NCI-H526 treated with DMSO at 0.1 percent for 48 hours (cell line): ENCODE measurements at regions not wholly inside any gene's neighbourhood (a gene's known extent, or its start where the extent isn't known, plus 50 kb on each side); places are given as distances from the start of the nearest gene placed in this dataset.
A peak's percentile ranks its signal among the peaks of the same experiment; 100 is the strongest.

Experiments used
- DNase-seq: peaks from one replicate; lab custom pipeline; 2025; lab: John Stamatoyannopoulos, UW

GRCh38 chrX:40278340-40279090, 180.8 kb upstream of the BCOR start:
- DNase-seq: no peak

- no peak for DNase-seq
Observed at GRCh38 chrX:40277672-40278071, 179.9 kb upstream of the BCOR start.

DNA sequence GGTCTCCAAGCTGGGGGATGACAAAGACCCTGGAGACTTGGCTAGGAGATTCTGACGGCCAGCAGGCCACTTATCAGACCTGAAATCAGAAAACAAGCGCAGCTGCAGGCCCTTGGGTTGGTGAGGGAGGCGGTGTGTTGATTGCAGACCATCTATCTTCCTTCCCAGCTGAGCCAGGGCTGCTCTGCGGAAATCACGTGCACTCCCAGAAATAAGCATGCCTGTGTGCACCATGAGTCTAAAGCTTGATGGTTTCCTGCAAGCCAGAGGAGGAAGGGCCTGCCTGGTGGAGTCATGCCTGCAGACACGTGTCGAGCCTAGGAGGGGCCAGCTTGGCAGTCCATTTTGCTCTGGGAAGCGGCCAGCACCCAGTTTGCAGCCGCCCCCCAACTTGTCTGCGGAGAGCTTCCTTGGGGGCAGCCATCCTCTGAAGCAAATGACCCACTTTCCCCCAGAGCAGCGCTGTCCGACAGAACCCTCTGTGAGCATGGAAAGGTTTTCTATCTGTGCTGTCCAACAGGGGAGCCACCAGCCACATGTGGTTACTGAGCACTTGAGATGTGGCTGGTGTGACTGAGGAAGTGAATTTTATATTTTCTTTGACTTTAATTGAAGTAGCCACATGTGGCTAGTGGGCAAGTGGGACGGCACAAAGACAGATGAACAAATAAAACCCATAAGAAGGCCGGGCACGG, 175.7 kb upstream of the BCOR start:
- DNase-seq: no peak

DNA sequence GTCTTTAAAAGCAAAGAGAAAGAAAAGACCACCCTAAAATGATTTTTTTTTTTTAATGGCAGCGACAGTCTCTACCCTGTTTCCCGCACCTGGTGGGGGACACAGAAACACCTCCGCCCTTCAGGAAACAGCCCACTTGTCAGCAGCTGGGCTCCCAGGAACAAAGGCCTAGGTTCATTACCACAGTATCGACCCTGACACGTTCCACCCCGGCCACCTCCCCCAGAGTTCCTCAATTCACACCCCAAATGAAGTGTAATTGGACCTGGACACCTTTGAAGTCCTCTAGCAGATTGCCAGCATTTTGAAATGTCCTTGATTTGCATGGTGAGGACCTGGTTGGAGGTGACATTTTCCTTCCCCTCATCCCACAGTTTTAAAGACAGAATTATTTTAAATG, 175.0 kb upstream of the BCOR start:
- no peak for DNase-seq

DNA sequence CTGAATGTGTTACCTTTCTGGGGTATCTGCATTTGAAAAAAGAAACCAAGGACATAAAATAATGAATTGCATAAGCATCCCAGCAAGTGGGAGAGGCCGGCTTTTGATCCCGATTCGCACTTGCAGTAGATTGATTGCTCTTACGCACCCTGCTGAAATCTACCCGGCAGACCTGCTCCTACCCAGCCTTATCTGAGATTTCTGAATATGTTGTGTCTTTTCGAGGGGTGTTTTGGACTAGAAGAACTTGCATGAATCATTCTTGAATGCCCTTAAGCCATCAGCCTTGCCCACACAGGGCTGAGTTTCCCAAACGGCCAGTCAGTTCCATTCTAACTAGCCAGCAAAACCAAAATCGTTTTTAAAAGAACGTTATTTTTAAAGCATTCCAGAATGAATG, 174.4 kb upstream of the BCOR start:
- no peak for DNase-seq

DNA sequence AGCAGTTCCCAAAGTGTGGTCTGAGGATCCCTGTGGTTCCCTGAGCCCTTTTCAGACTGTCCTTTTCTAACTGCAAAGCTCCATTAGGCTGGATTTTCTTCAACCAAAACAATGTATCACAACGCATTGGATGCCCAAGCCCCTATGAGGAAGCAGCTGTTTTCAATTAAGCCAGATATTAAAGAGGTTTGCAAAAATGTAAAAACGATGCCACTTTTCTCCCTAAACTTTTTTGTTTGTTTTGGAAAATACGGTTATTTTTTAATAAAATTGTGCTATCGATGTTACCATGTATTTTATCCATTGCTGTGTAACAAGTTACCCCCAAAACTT, 170.4 kb upstream of the BCOR start:
- no peak for DNase-seq

- no peak for DNase-seq
Observed at GRCh38 chrX:40267334-40268187, 169.8 kb upstream of the BCOR start.

- peak; percentile 60 for DNase-seq
Observed at GRCh38 chrX:40266490-40267333, 169.0 kb upstream of the BCOR start.

GRCh38 chrX:40265936-40266335, 168.2 kb upstream of the BCOR start:
- no peak for DNase-seq

DNA sequence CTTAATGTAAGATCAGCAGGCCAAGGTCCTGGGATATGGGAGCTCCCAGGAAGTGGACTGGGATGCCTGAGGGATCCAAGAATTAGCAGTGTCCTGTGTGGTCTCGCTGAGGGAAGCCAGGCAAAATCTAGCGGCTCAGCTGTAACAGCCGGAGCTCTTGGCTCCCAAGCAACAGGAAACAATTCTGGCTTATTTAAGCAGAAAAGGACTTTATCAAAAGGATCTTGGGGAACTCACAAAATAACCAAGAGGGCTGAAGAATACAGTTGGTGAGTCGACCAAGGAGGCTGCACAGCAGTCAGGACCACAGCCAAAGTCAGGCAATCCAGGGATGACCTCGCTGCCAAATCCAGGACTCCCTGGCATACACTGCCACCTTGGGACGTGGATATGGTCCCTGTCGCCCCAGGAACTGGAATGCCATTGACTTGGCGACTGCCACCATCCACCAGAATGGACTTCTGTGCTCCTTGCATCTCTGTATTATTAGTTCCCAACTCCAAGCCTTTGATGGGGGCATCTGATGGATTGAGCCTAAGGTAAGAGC, 165.3 kb upstream of the BCOR start:
- DNase-seq: no peak

- no peak for DNase-seq
Observed at GRCh38 chrX:40262157-40263013, 164.6 kb upstream of the BCOR start.

DNA sequence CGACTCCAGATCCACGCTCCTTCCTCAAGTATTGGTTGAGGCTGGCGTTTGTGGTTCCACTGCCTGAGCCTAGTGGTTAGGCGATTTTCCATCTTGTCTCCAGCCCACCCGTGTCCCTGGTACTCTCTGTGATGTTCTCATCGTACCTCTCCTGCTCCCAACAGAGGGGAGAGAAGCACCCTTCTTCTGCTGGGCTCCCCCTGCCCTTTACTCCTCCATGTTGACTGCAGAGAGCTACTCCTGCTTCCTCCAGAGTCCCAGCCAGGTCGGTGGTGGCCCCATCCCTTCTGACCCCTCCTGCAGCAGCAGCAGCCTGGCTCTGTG, 164.0 kb upstream of the BCOR start:
- DNase-seq: no peak

DNA sequence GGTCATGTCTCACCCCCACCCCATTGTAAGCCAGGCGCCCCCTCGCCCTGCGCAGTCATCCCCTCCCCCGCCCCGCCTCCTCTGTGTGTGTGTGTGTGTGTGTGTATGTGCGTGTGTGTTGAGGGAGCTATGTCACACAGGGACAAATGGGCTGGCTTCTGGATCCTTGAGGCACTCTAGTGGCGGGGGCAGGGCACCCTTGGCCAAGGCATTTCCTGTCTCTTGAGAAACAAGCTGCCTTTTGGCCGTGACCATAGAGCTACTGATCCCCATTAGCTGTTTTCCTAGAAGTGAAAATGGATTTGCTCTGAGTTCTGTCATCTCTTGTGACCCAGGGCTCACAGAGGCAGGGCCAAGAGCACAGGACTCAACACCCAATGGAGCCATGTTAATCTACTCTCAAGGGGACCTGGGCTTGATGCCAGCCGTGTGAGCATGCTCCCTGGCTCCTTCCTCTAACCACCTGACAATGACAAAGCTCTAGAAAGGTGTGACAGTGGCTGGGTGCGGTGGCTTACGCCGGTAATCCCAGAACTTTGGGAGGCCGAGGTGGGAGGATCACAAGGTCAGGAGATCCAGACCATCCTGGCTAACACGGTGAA, 162.5 kb upstream of the BCOR start:
- no peak for DNase-seq

DNA sequence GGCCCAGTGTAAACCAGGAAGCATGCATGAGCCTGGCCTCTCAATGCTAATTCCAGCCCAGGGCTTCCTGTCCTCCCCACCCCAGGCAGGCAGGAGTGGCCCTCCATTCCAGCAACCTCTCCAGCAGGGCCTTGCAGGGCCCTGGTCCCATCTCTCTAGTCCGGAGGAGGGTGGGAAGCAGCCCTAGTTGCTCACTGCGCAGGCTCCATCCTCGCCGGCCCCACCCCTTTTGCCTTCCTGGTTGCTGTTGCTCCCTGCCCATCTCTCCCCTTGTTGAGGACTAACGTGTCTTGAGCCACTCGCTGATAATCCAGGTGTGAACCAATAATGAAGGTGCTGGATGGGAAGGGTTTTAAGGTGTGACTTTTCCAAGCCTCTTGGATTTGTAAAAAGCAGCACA, 161.2 kb upstream of the BCOR start:
- no peak for DNase-seq

DNA sequence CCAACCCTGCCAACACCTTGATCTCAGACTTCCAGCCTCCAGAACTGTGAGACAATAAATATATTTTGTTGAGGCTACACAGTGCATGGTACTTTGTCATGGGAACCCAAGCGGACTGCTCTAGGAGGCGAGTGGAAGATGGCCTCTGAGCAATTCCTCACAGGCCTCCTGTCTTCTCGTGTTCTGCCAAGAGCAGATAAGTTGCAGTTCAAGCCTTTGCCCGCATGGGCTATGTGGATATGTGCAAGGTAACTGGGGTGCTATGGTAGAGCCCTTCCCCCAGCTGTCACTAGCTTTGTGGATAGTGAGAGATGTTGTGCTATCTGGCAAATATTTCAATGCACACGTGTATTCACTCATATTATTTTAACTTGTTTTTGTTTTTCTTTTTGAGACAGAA, 156.0 kb upstream of the BCOR start:
- DNase-seq: no peak

GRCh38 chrX:40249582-40249981, 151.8 kb upstream of the BCOR start:
- DNase-seq: no peak

DNA sequence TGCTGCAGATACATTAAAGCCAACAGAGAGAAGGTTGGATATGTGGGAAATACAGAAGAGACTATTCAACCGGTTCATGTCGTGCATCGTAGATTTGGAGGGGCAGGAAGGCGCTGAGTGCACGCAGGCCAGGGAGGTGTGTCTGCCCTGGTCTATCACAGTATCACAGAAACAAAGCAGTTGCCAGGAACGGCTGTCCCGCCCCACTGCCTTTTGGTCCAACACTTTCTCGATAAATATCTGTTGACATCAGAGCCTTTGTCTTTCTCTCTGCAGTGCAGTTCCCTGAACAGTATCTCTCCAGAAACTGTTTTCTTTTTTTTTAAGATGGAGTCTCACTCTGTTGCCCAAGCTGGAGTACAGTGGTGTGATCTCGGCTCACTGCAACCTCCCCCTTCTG, 151.1 kb upstream of the BCOR start:
- DNase-seq: no peak

GRCh38 chrX:40247848-40248622, 150.3 kb upstream of the BCOR start:
- DNase-seq: no peak

- no peak for DNase-seq
Observed at GRCh38 chrX:40247382-40247781, 149.6 kb upstream of the BCOR start.
